Suprapubic skin (tissue), 4 donors: ENCODE measurements at regions not wholly inside any gene's neighbourhood (a gene's known extent, or its start where the extent isn't known, plus 50 kb on each side); places are given as distances from the start of the nearest gene placed in this dataset.

Source experiments
- DNase-seq, 2 donors: peaks; one replicate each; pipeline ENCODE4 v3.0.0-alpha.2; 2019; ENCODE audit warnings: low spot score in 2 of 2
- H3K27ac ChIP-seq: fragments of 200-600 bp; sonication (generic); one replicate; pipeline ENCODE4 v1.5.1; 2019
- H3K27me3 ChIP-seq: fragments of 200-600 bp; sonication (generic); one replicate; pipeline ENCODE4 v1.5.1; 2019
- H3K36me3 ChIP-seq: fragments of 200-600 bp; sonication (generic); one replicate; pipeline ENCODE4 v1.5.1; 2019
- H3K4me1 ChIP-seq: fragments of 200-600 bp; sonication (generic); one replicate; pipeline ENCODE4 v1.5.1; 2019
- H3K4me3 ChIP-seq: fragments of 200-600 bp; sonication (generic); one replicate; pipeline ENCODE4 v1.5.1; 2019; ENCODE audit warnings: mild to moderate bottlenecking
- H3K9me3 ChIP-seq: fragments of 200-600 bp; sonication (generic); one replicate; pipeline ENCODE4 v1.5.1; 2019
- CTCF ChIP-seq, 2 donors: fragments of 200-600 bp in 1 of 2; fragments of 450-650 bp in 1 of 2; sonication (generic) in 1 of 2; IDR thresholded peaks; one replicate each; pipeline ENCODE4 v1.5.1; 2016 to 2019; ENCODE audit warnings: antibody characterized with exemption in 2 of 2, mild to moderate bottlenecking in 1 of 2, moderate library complexity in 1 of 2
- EP300 ChIP-seq: sonication (generic); formaldehyde crosslinking; IDR thresholded peaks from one replicate; pipeline ENCODE4 v1.6.1; 2017; ENCODE audit warnings: antibody characterized with exemption
- POLR2A ChIP-seq, 2 donors: fragments of 450-650 bp; IDR thresholded peaks; one replicate each; pipeline ENCODE4 v1.6.1; 2017; ENCODE audit warnings: antibody characterized with exemption in 2 of 2, mild to moderate bottlenecking in 2 of 2, moderate library complexity in 2 of 2
- POLR2AphosphoS5 ChIP-seq, 3 donors: sonication (generic); formaldehyde crosslinking; IDR thresholded peaks; one replicate each; pipeline ENCODE4 v1.6.1; 2017; ENCODE audit warnings: antibody characterized with exemption in 3 of 3
- WGBS: methylation state at CpG from one replicate; pipeline ENCODE4 v1.1.5; 2018; 5-methylcytosine and 5-hydroxymethylcytosine counted together

DNA sequence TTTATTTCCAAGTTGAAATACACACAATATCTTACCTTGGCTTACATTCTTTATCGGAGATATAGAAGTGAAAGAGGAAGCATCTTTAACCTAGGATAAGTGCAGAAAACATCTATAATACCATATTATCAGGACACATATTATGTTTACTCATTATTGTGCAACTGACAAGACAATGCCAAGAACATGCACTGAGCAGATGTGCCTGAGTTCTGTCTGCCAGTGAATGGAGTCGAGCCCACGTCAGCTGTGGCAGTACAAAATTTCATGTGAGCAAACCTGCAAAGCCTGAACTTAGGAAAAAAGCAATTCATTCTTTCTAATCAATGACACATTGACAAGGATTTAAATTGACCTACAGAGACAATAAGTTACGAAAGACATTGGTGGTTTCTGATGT, 154.4 kb downstream of the AXIN2 start:
- H3K4me1 ChIP-seq = peaks cover 5% of the 10 kb centered on the region
- H3K27me3 ChIP-seq = no peaks in the 10 kb centered on the region
- TF ChIP-seq EP300 = no peak
- TF ChIP-seq CTCF (IDR thresholded peaks at IDR 0.05) = no peak
- TF ChIP-seq POLR2AphosphoS5 (IDR thresholded peaks at IDR 0.05) = no peak
- TF ChIP-seq POLR2A (IDR thresholded peaks at IDR 0.05) = no peak
- H3K9me3 ChIP-seq = peaks cover 8% of the 10 kb centered on the region
- no peak overlapping the region for H3K27ac ChIP-seq
- WGBS = 63% methylated on average over 4 of the region's 4 CpGs
- no peak for DNase-seq
- no peaks in the 10 kb centered on the region for H3K36me3 ChIP-seq
- no peak overlapping the region for H3K4me3 ChIP-seq

GRCh38 chr17:65406552-65406951, 154.9 kb downstream of the AXIN2 start:
- no peak for DNase-seq
- no peak for TF ChIP-seq EP300
- no peak for TF ChIP-seq POLR2A (IDR thresholded peaks at IDR 0.05)
- TF ChIP-seq CTCF (IDR thresholded peaks at IDR 0.05) = no peak
- TF ChIP-seq POLR2AphosphoS5 (IDR thresholded peaks at IDR 0.05) = no peak
- H3K27ac ChIP-seq = no peak overlapping the region
- peaks cover 3% of the 10 kb centered on the region for H3K9me3 ChIP-seq
- 74% methylated on average over 3 of the region's 3 CpGs for WGBS
- H3K27me3 ChIP-seq = no peaks in the 10 kb centered on the region
- H3K4me1 ChIP-seq = peaks cover 5% of the 10 kb centered on the region
- H3K36me3 ChIP-seq = no peaks in the 10 kb centered on the region
- H3K4me3 ChIP-seq = no peak overlapping the region

- Histone ChIP-seq H3K27ac (no peak overlapping the region), H3K36me3 (no peaks in the 10 kb centered on the region)
- TF ChIP-seq EP300 = no peak
- no peak for TF ChIP-seq POLR2A (IDR thresholded peaks at IDR 0.05)
- TF ChIP-seq CTCF (IDR thresholded peaks at IDR 0.05) = no peak
- no peak for TF ChIP-seq POLR2AphosphoS5 (IDR thresholded peaks at IDR 0.05)
These were observed 155.9 kb downstream of the AXIN2 start for GRCh38 chr17:65405563-65405962.

GRCh38 chr17:65404761-65405160, 156.7 kb downstream of the AXIN2 start:
- Histone ChIP-seq H3K4me1 (peaks cover 5% of the 10 kb centered on the region), H3K27me3 (no peaks in the 10 kb centered on the region), H3K27ac (no peak overlapping the region), H3K4me3 (no peak overlapping the region), H3K36me3 (no peaks in the 10 kb centered on the region), H3K9me3 (no peaks in the 10 kb centered on the region)
- TF ChIP-seq CTCF (IDR thresholded peaks at IDR 0.05) = no peak
- no peak for TF ChIP-seq POLR2A (IDR thresholded peaks at IDR 0.05)
- no peak for TF ChIP-seq POLR2AphosphoS5 (IDR thresholded peaks at IDR 0.05)
- no peak for TF ChIP-seq EP300
- no peak for DNase-seq

More at GRCh38 chr17:65405563-65405962, 155.9 kb downstream of the AXIN2 start:
- no peak overlapping the region for H3K4me3 ChIP-seq
- WGBS = 74% methylated on average over 9 of the region's 9 CpGs
- H3K27me3 ChIP-seq = no peaks in the 10 kb centered on the region
- H3K4me1 ChIP-seq = peaks cover 5% of the 10 kb centered on the region
- DNase-seq = no peak
- no peaks in the 10 kb centered on the region for H3K9me3 ChIP-seq

DNA sequence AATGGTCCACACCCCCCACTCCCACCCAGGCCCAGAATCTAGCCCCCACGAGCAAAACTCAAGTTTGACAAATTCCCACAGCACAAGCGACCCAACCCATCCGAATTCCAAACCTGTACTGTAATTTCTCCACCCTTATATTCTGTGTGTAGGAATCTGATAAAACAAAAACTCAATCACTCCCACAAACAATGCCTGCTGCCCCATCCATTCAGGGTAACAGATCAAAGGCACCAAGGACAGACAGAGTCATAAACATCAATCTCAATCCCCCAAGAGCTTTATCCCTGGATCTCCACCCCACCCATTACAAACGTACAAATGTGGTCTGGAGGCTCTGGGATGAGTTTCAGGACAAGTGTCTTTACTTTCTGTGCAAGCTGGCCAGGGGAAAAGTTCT, 157.8 kb downstream of the AXIN2 start:
- peaks cover 5% of the 10 kb centered on the region for H3K4me1 ChIP-seq
- H3K36me3 ChIP-seq = no peaks in the 10 kb centered on the region
- H3K27me3 ChIP-seq = no peaks in the 10 kb centered on the region
- TF ChIP-seq EP300 (no peak), CTCF (IDR thresholded peaks at IDR 0.05) (no peak), POLR2AphosphoS5 (IDR thresholded peaks at IDR 0.05) (no peak), POLR2A (IDR thresholded peaks at IDR 0.05) (no peak)
- H3K27ac ChIP-seq = no peak overlapping the region
- no peaks in the 10 kb centered on the region for H3K9me3 ChIP-seq
- no peak overlapping the region for H3K4me3 ChIP-seq
- WGBS = 52% methylated on average over 4 of the region's 4 CpGs
- DNase-seq = no peak
